ENCODE measurements at regions not wholly inside any gene's neighbourhood (a gene's known extent, or its start where the extent isn't known, plus 50 kb on each side); places are given as distances from the start of the nearest gene placed in this dataset.

DNA sequence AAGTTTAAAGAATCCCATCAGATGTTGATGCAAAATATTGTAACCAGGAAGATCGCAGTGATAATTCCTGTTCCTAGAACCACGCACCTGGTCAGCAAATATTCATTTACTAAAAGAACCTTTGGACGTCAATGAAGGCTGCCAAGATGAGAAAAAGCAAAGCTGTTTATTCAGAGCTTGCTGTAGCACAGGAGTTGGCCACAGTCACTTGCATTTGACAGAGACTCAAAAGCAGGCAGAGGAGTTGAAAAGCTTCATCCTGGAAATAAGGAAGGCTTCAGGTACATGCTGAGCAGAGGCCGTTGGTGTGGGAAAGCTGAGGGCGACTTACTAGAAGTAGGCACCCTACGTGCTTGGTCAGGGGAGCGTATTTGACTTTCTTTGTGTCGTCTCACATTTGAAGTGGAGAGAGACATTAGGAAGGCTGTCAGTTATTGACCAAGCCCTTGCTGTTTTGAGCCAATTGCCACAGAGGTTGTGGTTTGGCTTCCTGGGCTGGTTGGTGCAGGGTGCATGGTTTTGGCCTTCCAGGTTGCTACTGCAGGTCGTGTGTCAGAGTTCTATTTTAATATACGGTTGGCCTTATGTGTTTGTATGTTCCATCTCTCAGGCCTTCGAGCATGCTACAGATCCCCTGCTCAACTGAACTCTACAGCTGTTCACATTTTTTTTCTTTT lies 289.6 kb downstream of the METTL4 start:
- TF ChIP-seq POLR2AphosphoS5 (IDR thresholded peaks at IDR 0.05): no peak
- TF ChIP-seq, protein P1, sequence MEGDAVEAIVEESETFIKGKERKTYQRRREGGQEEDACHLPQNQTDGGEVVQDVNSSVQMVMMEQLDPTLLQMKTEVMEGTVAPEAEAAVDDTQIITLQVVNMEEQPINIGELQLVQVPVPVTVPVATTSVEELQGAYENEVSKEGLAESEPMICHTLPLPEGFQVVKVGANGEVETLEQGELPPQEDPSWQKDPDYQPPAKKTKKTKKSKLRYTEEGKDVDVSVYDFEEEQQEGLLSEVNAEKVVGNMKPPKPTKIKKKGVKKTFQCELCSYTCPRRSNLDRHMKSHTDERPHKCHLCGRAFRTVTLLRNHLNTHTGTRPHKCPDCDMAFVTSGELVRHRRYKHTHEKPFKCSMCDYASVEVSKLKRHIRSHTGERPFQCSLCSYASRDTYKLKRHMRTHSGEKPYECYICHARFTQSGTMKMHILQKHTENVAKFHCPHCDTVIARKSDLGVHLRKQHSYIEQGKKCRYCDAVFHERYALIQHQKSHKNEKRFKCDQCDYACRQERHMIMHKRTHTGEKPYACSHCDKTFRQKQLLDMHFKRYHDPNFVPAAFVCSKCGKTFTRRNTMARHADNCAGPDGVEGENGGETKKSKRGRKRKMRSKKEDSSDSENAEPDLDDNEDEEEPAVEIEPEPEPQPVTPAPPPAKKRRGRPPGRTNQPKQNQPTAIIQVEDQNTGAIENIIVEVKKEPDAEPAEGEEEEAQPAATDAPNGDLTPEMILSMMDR (IDR thresholded peaks at IDR 0.05): no peak

Data from breast epithelium (tissue), 3 donors.